ENCODE measurements at regions not wholly inside any gene's neighbourhood (a gene's known extent, or its start where the extent isn't known, plus 50 kb on each side); places are given as distances from the start of the nearest gene placed in this dataset.
"Not testable (repeated sequence)": the region's sequence is repeated elsewhere in the genome, so short reads cannot be mapped to it uniquely, and the experiment has no call there.

DNA sequence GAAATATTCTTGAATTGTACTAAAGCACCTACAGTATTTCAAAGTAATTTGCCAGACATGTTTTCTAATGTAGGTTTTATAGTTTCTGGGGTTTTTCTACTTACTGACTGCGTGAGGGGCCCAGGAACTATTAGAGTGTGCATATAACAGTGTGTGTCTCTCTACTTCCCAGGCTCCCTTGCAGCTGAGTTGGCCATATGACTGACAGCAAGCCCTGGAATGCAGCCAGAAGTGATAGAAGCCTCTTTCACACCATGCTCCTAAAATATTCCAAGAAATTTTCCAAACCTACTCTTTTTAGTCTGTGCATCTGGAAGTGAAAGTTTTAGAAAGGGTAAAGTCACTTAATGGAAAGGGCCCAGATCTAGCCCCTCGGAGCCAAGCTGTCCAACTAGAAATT, 96.7 kb upstream of the SLC7A11 start:
- H3K36me3 ChIP-seq (ENCODE audit: insufficient read depth, low read length): no peaks in the 10 kb centered on the region
- H3K9me3 ChIP-seq (ENCODE audit: insufficient read depth, low read depth, low read length): no peaks in the 10 kb centered on the region
- no peak overlapping the region for H3K4me3 ChIP-seq (ENCODE audit: low read length)
- H3K27me3 ChIP-seq (ENCODE audit: insufficient read depth, low read length): no peaks in the 10 kb centered on the region
- H3K4me1 ChIP-seq (ENCODE audit: insufficient read depth, low read length): no peaks in the 10 kb centered on the region
- H3K9ac ChIP-seq (ENCODE audit: low read depth, low read length): no peak overlapping the region
- no peak overlapping the region for H3K27ac ChIP-seq (ENCODE audit: low read depth, low read length)
- 97% methylated on average over 2 of the region's 2 CpGs for whole genome bisulfite sequencing

DNA sequence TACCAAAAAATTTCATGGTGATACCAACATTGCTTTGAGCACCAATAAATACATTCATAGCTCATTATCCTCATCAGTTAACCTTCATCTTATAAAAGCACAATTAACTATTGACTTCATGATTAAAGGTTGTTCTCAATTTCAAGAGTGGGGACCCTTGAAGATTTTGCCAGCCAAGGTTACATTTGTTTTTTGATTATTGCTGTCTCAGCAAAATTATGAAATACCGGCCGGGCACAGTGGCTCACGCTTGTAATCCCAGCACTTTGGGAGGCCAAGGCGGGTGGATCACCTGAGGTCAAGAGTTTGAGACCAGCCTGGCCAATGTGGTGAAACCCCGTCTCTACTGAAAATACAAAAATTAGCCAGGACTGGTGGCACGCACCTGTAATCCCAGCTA, 96.1 kb upstream of the SLC7A11 start:
- H3K4me3 ChIP-seq (ENCODE audit: low read length); H3K9me3 ChIP-seq (ENCODE audit: insufficient read depth, low read depth, low read length); H3K27ac ChIP-seq (ENCODE audit: low read depth, low read length); H3K9ac ChIP-seq (ENCODE audit: low read depth, low read length); H3K27me3 ChIP-seq (ENCODE audit: insufficient read depth, low read length); H3K4me1 ChIP-seq (ENCODE audit: insufficient read depth, low read length); H3K36me3 ChIP-seq (ENCODE audit: insufficient read depth, low read length): not testable (repeated sequence)
- 95% methylated on average over 6 of the region's 6 CpGs for WGBS

DNA sequence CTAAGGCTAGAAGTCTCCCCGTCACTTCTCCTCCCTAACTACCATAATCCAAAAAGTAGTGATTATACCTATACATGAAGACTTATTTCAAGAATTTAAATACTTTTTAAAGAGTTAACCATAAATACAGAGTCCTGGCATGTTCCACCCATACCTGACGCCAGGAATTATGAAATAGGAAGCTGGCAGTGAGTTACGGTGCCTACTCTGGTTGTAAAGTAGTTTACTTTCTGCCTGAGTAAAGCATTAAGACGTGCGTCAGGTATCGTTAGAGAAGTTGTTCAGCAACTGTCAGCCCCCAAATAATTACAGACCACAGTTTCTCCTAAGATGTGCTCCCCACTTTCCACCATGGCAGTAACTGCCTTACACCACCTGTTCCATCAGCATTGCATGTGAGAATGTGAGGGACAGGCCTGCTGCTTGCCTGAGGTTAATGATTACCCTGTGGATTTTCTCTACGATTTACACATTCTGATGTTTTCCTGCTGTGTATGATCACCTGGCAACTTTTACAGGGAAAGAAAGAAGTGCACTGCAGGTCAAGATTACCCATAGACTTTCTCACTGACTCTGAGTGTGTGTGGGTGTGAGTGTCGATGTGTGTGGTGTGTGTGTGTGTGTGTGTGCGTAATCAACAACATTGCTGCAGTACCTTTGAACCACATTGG, 92.3 kb upstream of the SLC7A11 start:
- 94% methylated on average over 8 of the region's 9 CpGs for WGBS
- Histone ChIP-seq H3K27me3 (ENCODE audit: insufficient read depth, low read length) (no peaks in the 10 kb centered on the region), H3K27ac (ENCODE audit: low read depth, low read length) (no peak overlapping the region), H3K4me3 (ENCODE audit: low read length) (no peak overlapping the region), H3K9me3 (ENCODE audit: insufficient read depth, low read depth, low read length) (no peaks in the 10 kb centered on the region), H3K36me3 (ENCODE audit: insufficient read depth, low read length) (no peaks in the 10 kb centered on the region), H3K4me1 (ENCODE audit: insufficient read depth, low read length) (no peaks in the 10 kb centered on the region), H3K9ac (ENCODE audit: low read depth, low read length) (no peak overlapping the region)

DNA sequence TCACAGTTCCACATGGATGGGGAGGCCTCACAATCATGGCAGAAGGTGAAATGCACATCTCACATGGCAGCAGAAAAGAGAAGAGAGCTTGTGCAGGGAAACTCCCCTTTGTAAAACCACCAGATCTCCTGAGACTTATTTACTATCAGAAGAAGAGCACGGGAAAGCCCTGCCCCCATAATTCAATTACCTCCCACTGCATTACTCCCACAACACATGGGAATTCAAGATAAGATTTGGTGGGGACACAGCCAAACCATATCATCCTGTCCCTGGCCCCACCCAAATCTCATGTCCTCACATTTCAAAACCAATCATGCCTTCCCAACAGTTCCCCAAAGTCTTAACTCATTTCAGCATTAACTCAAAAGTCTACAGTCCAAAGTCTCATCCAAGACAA, 90.3 kb upstream of the SLC7A11 start:
- WGBS: 87% methylated on average over 1 of the region's 1 CpG
- not testable (repeated sequence) for H3K4me1 ChIP-seq (ENCODE audit: insufficient read depth, low read length); H3K27ac ChIP-seq (ENCODE audit: low read depth, low read length); H3K9ac ChIP-seq (ENCODE audit: low read depth, low read length); H3K36me3 ChIP-seq (ENCODE audit: insufficient read depth, low read length); H3K27me3 ChIP-seq (ENCODE audit: insufficient read depth, low read length); H3K9me3 ChIP-seq (ENCODE audit: insufficient read depth, low read depth, low read length); H3K4me3 ChIP-seq (ENCODE audit: low read length)

DNA sequence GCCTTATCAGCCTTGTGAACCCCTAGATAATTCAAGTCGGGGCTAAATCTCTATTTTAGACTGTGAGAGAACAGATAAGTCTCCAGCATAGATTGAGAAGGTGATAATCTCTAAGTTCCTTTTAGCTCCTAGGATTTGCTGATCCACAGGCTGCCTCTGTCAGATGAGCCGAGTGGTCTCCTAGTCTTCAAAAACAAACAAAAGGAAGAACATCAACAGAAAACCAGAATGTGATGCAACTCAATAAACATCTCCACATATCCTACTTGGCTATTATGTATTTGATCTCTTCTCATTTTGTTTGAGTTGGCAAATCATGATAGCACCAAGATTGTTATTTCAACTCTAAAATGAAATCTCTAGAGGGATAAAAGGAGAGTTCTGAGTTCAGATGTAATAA, 88.4 kb upstream of the SLC7A11 start:
- Histone ChIP-seq H3K9ac (ENCODE audit: low read depth, low read length) (no peak overlapping the region), H3K9me3 (ENCODE audit: insufficient read depth, low read depth, low read length) (no peaks in the 10 kb centered on the region), H3K4me1 (ENCODE audit: insufficient read depth, low read length) (peaks cover 10% of the 10 kb centered on the region), H3K4me3 (ENCODE audit: low read length) (no peak overlapping the region), H3K27ac (ENCODE audit: low read depth, low read length) (no peak overlapping the region), H3K36me3 (ENCODE audit: insufficient read depth, low read length) (no peaks in the 10 kb centered on the region), H3K27me3 (ENCODE audit: insufficient read depth, low read length) (no peaks in the 10 kb centered on the region)
- 84% methylated on average over 2 of the region's 2 CpGs for WGBS

DNA sequence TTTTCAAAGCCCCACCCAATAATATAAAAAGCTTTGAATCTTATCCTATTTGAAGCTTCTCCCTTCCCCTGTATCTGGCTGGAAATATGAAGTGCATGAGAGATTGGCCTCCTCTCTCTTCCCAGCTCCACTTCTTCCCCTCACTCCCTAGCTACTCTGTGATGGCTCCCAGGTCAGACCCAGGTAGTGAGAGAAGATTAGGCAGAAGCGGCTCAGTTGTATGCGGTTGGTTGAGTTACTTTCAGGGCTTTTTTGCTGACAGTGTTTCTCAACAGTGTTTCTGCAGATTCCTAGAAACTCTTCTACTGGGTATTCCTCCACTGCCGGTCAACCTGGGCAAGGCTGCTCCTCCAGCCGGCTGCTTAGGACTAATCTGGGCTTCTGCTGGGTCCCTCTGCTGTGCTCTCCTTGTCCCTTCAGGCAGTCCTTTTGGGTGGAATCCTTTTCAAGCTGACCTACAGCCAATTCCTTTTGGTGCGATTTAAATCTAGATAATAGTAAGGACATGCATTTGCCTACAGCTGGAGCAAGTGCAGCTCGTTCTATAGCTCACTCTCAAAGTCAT, 87.4 kb upstream of the SLC7A11 start:
- Histone ChIP-seq H3K4me1 (ENCODE audit: insufficient read depth, low read length) (peaks cover 10% of the 10 kb centered on the region), H3K9me3 (ENCODE audit: insufficient read depth, low read depth, low read length) (no peaks in the 10 kb centered on the region), H3K27ac (ENCODE audit: low read depth, low read length) (no peak overlapping the region), H3K36me3 (ENCODE audit: insufficient read depth, low read length) (no peaks in the 10 kb centered on the region), H3K4me3 (ENCODE audit: low read length) (no peak overlapping the region), H3K27me3 (ENCODE audit: insufficient read depth, low read length) (no peaks in the 10 kb centered on the region), H3K9ac (ENCODE audit: low read depth, low read length) (no peak overlapping the region)
- WGBS: 94% methylated on average over 6 of the region's 6 CpGs

DNA sequence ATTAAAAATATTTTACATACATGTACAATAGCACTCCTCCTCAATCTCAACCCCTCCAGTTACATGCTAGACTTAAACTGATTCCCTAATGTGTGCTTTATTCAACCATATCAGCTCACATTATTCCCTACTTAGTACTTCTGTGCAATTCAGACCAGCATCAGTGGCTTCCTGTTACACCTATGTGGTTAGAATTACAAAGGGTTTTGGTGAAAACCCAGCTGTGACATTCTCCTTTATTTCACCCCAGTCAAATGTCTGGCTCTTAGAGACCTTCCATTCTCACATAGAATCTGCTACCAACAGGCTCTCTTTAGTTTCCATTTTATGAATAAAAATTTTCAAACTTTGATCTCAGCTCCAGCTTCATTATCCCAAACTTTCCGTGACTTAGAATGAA, 85.2 kb upstream of the SLC7A11 start:
- Histone ChIP-seq H3K36me3 (ENCODE audit: insufficient read depth, low read length) (no peaks in the 10 kb centered on the region), H3K27ac (ENCODE audit: low read depth, low read length) (no peak overlapping the region), H3K4me1 (ENCODE audit: insufficient read depth, low read length) (peaks cover 13% of the 10 kb centered on the region), H3K9me3 (ENCODE audit: insufficient read depth, low read depth, low read length) (no peaks in the 10 kb centered on the region), H3K27me3 (ENCODE audit: insufficient read depth, low read length) (no peaks in the 10 kb centered on the region), H3K4me3 (ENCODE audit: low read length) (no peak overlapping the region), H3K9ac (ENCODE audit: low read depth, low read length) (no peak overlapping the region)
- 100% methylated on average over 1 of the region's 1 CpG for WGBS

DNA sequence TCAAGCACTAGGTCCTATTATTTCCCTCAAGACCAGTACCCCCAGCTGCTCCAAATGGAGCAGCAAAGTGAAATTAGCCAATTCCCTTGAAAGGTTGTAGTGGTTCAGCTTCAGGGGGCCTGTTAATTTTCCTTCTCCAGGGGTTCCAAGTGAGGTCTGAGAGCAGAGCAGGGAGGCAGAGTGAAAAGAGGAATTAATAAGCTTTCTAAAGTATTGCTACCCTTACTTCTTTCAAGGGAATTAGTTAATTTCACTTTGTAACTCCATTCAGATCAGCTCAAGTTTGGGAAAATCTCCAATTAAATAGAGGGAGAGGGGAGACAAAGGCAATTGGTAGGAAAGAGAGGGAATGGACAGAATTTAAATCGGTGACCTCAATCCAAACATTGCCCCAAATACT, 78.7 kb upstream of the SLC7A11 start:
- Histone ChIP-seq H3K4me3 (ENCODE audit: low read length) (no peak overlapping the region), H3K36me3 (ENCODE audit: insufficient read depth, low read length) (no peaks in the 10 kb centered on the region), H3K27ac (ENCODE audit: low read depth, low read length) (no peak overlapping the region), H3K27me3 (ENCODE audit: insufficient read depth, low read length) (no peaks in the 10 kb centered on the region), H3K9me3 (ENCODE audit: insufficient read depth, low read depth, low read length) (no peaks in the 10 kb centered on the region), H3K9ac (ENCODE audit: low read depth, low read length) (no peak overlapping the region), H3K4me1 (ENCODE audit: insufficient read depth, low read length) (peaks cover 24% of the 10 kb centered on the region)
- WGBS: no CpG with 5 or more reads among the region's 1 CpG

DNA sequence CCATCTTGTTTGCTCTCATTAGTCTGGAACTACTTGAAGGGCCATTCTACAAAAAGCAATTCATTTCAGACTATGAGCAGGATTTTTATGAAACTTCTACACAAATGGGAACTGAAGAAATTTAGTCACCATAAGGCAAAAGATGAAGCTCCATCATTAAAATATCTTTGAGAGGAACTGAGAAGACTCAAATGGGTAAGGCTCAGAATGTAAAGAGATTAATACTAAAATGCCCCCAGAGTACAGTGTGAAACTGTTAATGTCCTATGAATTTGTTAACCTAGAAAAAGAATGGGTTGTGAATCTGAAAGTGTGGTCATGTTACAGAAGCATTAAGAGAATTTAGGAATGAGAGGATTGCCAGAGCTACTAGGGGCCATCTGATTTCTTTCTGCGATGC, 77.9 kb upstream of the SLC7A11 start:
- 96% methylated on average over 1 of the region's 1 CpG for WGBS
- Histone ChIP-seq H3K27me3 (ENCODE audit: insufficient read depth, low read length) (no peaks in the 10 kb centered on the region), H3K4me3 (ENCODE audit: low read length) (no peak overlapping the region)

DNA sequence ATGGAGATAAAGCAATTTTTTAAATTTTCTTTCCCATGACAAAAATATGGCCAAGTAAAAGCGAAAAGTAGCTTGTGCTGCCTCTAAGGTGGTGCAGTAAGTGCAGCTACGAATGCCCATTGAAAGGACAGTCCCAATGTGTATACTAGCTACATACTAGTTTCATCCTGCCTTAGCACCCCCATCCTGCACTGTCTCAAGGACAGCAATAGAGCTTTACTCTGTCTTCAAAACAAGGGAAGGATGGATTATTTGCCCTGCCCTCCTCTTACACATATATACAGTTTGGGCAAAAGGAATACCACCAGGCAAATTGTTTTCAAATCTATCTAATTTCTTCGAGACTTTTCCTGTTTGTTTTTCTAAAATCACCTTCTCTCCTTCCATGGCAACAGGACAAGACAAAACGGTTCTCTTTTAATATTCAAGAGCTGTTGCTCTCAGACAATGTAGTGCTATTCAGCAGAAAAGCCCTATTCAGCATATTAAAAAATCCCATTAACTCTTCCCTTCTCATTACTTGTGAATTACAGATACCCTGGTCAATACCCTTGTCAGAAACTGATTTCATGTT, 75.1 kb upstream of the SLC7A11 start:
- Histone ChIP-seq H3K9ac (ENCODE audit: low read depth, low read length) (no peak overlapping the region), H3K4me1 (ENCODE audit: insufficient read depth, low read length) (peaks cover 21% of the 10 kb centered on the region), H3K27me3 (ENCODE audit: insufficient read depth, low read length) (no peaks in the 10 kb centered on the region), H3K27ac (ENCODE audit: low read depth, low read length) (no peak overlapping the region), H3K4me3 (ENCODE audit: low read length) (no peak overlapping the region), H3K9me3 (ENCODE audit: insufficient read depth, low read depth, low read length) (no peaks in the 10 kb centered on the region), H3K36me3 (ENCODE audit: insufficient read depth, low read length) (no peaks in the 10 kb centered on the region)
- WGBS: 71% methylated on average over 4 of the region's 4 CpGs

More for the DNA sequence above, 77.9 kb upstream of the SLC7A11 start:
- Histone ChIP-seq H3K9ac (ENCODE audit: low read depth, low read length) (no peak overlapping the region), H3K27ac (ENCODE audit: low read depth, low read length) (no peak overlapping the region), H3K4me1 (ENCODE audit: insufficient read depth, low read length) (peaks cover 24% of the 10 kb centered on the region), H3K36me3 (ENCODE audit: insufficient read depth, low read length) (no peaks in the 10 kb centered on the region), H3K9me3 (ENCODE audit: insufficient read depth, low read depth, low read length) (no peaks in the 10 kb centered on the region)

DNA sequence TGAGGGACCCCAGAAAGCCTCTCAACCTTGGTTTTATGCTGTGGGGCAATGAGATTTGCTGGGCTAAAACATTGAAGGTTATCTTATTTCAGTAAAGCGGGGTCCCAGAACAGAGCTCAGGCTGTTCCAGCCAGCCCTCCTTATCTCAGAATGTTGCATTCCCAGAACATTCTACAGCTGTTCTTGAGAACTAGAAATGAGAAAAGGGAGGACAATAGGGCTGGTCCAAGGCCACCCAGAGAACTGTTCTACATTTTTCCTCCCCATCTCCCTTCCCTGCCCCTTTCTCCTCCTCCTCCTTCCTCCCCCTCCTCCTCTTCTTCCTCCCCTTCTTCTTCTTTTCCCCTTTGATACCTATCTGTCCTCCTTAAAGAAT, 70.4 kb upstream of the SLC7A11 start:
- Histone ChIP-seq H3K9ac (ENCODE audit: low read depth, low read length) (no peak overlapping the region), H3K4me1 (ENCODE audit: insufficient read depth, low read length) (peaks cover 24% of the 10 kb centered on the region), H3K27ac (ENCODE audit: low read depth, low read length) (no peak overlapping the region), H3K27me3 (ENCODE audit: insufficient read depth, low read length) (no peaks in the 10 kb centered on the region), H3K4me3 (ENCODE audit: low read length) (no peak overlapping the region), H3K9me3 (ENCODE audit: insufficient read depth, low read depth, low read length) (no peaks in the 10 kb centered on the region), H3K36me3 (ENCODE audit: insufficient read depth, low read length) (no peaks in the 10 kb centered on the region)
- WGBS: 100% methylated on average over 1 of the region's 1 CpG
